SK-N-SH (cell line): ENCODE measurements at regions not wholly inside any gene's neighbourhood (a gene's known extent, or its start where the extent isn't known, plus 50 kb on each side); places are given as distances from the start of the nearest gene placed in this dataset.

Experiments used
- CTCF ChIA-PET: fragments of 300-600, 350-600 bp; formaldehyde crosslinking; extraction: SDS; loops from one replicate; lab custom pipeline; 2021; lab: Yijun Ruan, JAX
- POLR2A ChIA-PET: fragments of 350-600 bp; sonication (Branson Sonifier 250); formaldehyde crosslinking; extraction: SDS; loops from one replicate; lab custom pipeline; 2020; ENCODE audit warnings: antibody characterized with exemption, inconsistent platforms; lab: Yijun Ruan, JAX
- DNase-seq: peaks from one replicate; pipeline ENCODE4 v3.0.0; 2012
- H2AFZ ChIP-seq: fragments of 200-600 bp; sonication (generic); 2 replicates; pipeline ENCODE4 v1.8.1; 2016; ENCODE audit warnings: antibody characterized with exemption, mild to moderate bottlenecking, low read depth
- H3F3A ChIP-seq: fragments of 200-600 bp; sonication (generic); replicated peaks from 2 replicates; pipeline ENCODE3; 2016; ENCODE audit warnings: antibody characterized with exemption, mild to moderate bottlenecking; ENCODE audit not compliant: insufficient read depth
- H3K27ac ChIP-seq, 2 experiments: fragments of 200-500 bp in 1 of 2; fragments of 200-600 bp in 1 of 2; sonication (Bioruptor generic) in 1 of 2; sonication (generic), shearing (Covaris generic) in 1 of 2; 2 replicates each; pipeline versions ENCODE4 v1.5.1 to v1.6.1; 2014 to 2016; ENCODE audit warnings: low read depth in 2 of 2, inconsistent platforms in 1 of 2, low read length in 1 of 2, mild to moderate bottlenecking in 1 of 2, mixed read lengths in 1 of 2
- H3K27me3 ChIP-seq: fragments of 200-600 bp; sonication (generic), shearing (Covaris generic); 2 replicates; pipeline ENCODE4 v1.6.1; 2016; ENCODE audit warnings: mixed run types; ENCODE audit not compliant: insufficient read depth
- H3K36me3 ChIP-seq, 2 experiments: fragments of 200-500 bp in 1 of 2; fragments of 200-600 bp in 1 of 2; sonication (Bioruptor generic) in 1 of 2; sonication (generic) in 1 of 2; replicated peaks in 1 of 2; 2 replicates each; pipeline versions ENCODE3 to v1.5.1; 2014 to 2016; ENCODE audit warnings: low read length in 1 of 2, mild to moderate bottlenecking in 1 of 2; ENCODE audit not compliant: insufficient read depth in 2 of 2, control insufficient read depth in 1 of 2
- H3K4me1 ChIP-seq, 2 experiments: fragments of 200-500 bp in 1 of 2; fragments of 200-600 bp in 1 of 2; sonication (Bioruptor generic) in 1 of 2; sonication (generic), shearing (Covaris generic) in 1 of 2; 2 replicates each; pipeline versions ENCODE4 v1.5.1 to v1.6.1; 2014 to 2016; ENCODE audit warnings: low read depth in 1 of 2, low read length in 1 of 2, mixed run types in 1 of 2; ENCODE audit not compliant: insufficient read depth in 2 of 2, control insufficient read depth in 1 of 2
- H3K4me2 ChIP-seq: fragments of 200-600 bp; sonication (generic), shearing (Covaris generic); 2 replicates; pipeline ENCODE4 v1.6.1; 2017; ENCODE audit warnings: mixed run types
- H3K4me3 ChIP-seq, 2 experiments: fragments of 200-500 bp in 1 of 2; fragments of 200-600 bp in 1 of 2; sonication (Bioruptor generic) in 1 of 2; sonication (generic), shearing (Covaris generic) in 1 of 2; 2 replicates each; pipeline versions ENCODE4 v1.5.1 to v1.8.1; 2014 to 2016; ENCODE audit warnings: low read depth in 2 of 2, inconsistent platforms in 1 of 2, low read length in 1 of 2, mild to moderate bottlenecking in 1 of 2, mixed read lengths in 1 of 2, moderate library complexity in 1 of 2
- H3K79me2 ChIP-seq: fragments of 200-600 bp; sonication (generic); 2 replicates; pipeline ENCODE4 v1.8.1; 2017; ENCODE audit warnings: mild to moderate bottlenecking; ENCODE audit not compliant: insufficient read depth
- H3K9ac ChIP-seq: fragments of 200-600 bp; sonication (generic); 2 replicates; pipeline ENCODE4 v1.6.1; 2017; ENCODE audit warnings: mixed run types
- H3K9me2 ChIP-seq: fragments of 200-600 bp; sonication (generic); 2 replicates; pipeline ENCODE4 v1.6.1; 2017; ENCODE audit warnings: mixed run types
- H3K9me3 ChIP-seq: fragments of 200-600 bp; sonication (generic); 2 replicates; pipeline ENCODE4 v1.6.1; 2017; ENCODE audit warnings: mixed run types, mild to moderate bottlenecking, moderate library complexity
- H4K20me1 ChIP-seq: fragments of 200-600 bp; sonication (generic); 2 replicates; pipeline ENCODE4 v1.6.1; 2017; ENCODE audit warnings: mild to moderate bottlenecking, mixed run types; ENCODE audit not compliant: insufficient read depth
- EZH2phosphoT487 ChIP-seq: fragments of 200-600 bp; sonication (generic); IDR thresholded peaks from 2 replicates; pipeline ENCODE4 v1.6.1; 2017; ENCODE audit warnings: low read depth, mixed run types, mild to moderate bottlenecking, antibody characterized with exemption, moderate library complexity, borderline replicate concordance
- FOSL2 ChIP-seq: IDR thresholded peaks from 2 replicates; pipeline ENCODE4 v1.4.0; 2012; ENCODE audit warnings: low read depth, mild to moderate bottlenecking, moderate library complexity, borderline replicate concordance
- FOXJ3 ChIP-seq: sonication (generic); formaldehyde crosslinking; IDR thresholded peaks from 2 replicates; pipeline ENCODE4 v1.5.1; 2020; ENCODE audit warnings: mild to moderate bottlenecking, missing genetic modification reagents
- FOXM1 ChIP-seq: IDR thresholded peaks from 2 replicates; pipeline ENCODE4 v1.4.0; 2012; ENCODE audit warnings: low read depth, mild to moderate bottlenecking
- GATA2 ChIP-seq: sonication (generic); formaldehyde crosslinking; IDR thresholded peaks from 2 replicates; pipeline ENCODE4 v1.5.0; 2020; ENCODE audit warnings: mild to moderate bottlenecking, missing genetic modification reagents
- JUND ChIP-seq: IDR thresholded peaks from 2 replicates; pipeline ENCODE4 v1.4.0; 2012
- MEF2A ChIP-seq: IDR thresholded peaks from 2 replicates; pipeline ENCODE4 v1.4.0; 2012; ENCODE audit warnings: low read depth, borderline replicate concordance
- RAD21 ChIP-seq: IDR thresholded peaks from 2 replicates; pipeline ENCODE4 v1.6.1; 2012; ENCODE audit warnings: mild to moderate bottlenecking, low read length
- RCOR1 ChIP-seq: fragments of 150-350 bp; IDR thresholded peaks from 2 replicates; pipeline ENCODE4 v1.6.1; 2017; ENCODE audit warnings: antibody characterized with exemption, low read length
- REST ChIP-seq: IDR thresholded peaks from 2 replicates; pipeline ENCODE4 v1.6.1; 2012; ENCODE audit warnings: mild to moderate bottlenecking, low read depth, low read length, moderate library complexity
- RFX5 ChIP-seq: IDR thresholded peaks from 2 replicates; pipeline ENCODE4 v1.6.1; 2012; ENCODE audit warnings: mild to moderate bottlenecking, improper control_type of control experiment, low read length
- SIN3A ChIP-seq: IDR thresholded peaks from 2 replicates; pipeline ENCODE4 v1.6.1; 2012; ENCODE audit warnings: low read depth, mild to moderate bottlenecking, low read length, moderate library complexity, borderline replicate concordance
- TAF1 ChIP-seq: IDR thresholded peaks from 2 replicates; pipeline ENCODE4 v1.6.1; 2012; ENCODE audit warnings: low read depth, mild to moderate bottlenecking, low read length, moderate library complexity, borderline replicate concordance
- WGBS: methylation state at CpG from one replicate; pipeline ENCODE4 v1.1.6; 2017; ENCODE audit warnings: low lambda C conversion rate; 5-methylcytosine and 5-hydroxymethylcytosine counted together
- TF ChIP-seq, protein P1 (sequence below): fragments of 200-600 bp; sonication (generic); IDR thresholded peaks from 2 replicates; pipeline ENCODE4 v1.6.1; 2017; ENCODE audit warnings: antibody characterized with exemption, mild to moderate bottlenecking, moderate library complexity
- TF ChIP-seq, protein P2 (sequence below): IDR thresholded peaks from 2 replicates; pipeline ENCODE4 v1.4.0; 2012; ENCODE audit warnings: low read depth
- TF ChIP-seq, protein P3 (sequence below): IDR thresholded peaks from 2 replicates; pipeline ENCODE4 v1.4.0; 2012; ENCODE audit warnings: low read depth, borderline replicate concordance

DNA sequence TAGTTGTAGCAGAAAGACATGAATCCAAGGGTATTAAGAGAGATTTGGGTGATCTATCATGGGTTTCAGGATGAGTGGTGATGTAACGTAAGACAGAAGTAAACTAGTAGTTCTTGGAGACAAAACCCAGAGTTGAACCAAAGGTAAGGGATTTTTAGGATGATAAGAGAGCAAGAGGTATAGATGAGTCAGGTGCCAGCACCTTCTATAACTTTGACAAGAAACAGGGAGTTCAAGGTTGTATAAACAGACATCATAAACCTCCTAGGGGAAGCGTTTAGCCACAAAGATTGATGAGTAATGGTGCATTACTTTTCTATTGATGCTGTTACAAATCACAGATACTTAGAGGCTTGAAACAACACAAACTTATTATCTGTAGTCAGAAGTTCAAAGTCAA lies 447.3 kb upstream of the ARHGEF26 start (continued):
- TF ChIP-seq SIN3A (no peak), EZH2phosphoT487 (no peak), FOSL2 (no peak)
- TF ChIP-seq, protein P1, sequence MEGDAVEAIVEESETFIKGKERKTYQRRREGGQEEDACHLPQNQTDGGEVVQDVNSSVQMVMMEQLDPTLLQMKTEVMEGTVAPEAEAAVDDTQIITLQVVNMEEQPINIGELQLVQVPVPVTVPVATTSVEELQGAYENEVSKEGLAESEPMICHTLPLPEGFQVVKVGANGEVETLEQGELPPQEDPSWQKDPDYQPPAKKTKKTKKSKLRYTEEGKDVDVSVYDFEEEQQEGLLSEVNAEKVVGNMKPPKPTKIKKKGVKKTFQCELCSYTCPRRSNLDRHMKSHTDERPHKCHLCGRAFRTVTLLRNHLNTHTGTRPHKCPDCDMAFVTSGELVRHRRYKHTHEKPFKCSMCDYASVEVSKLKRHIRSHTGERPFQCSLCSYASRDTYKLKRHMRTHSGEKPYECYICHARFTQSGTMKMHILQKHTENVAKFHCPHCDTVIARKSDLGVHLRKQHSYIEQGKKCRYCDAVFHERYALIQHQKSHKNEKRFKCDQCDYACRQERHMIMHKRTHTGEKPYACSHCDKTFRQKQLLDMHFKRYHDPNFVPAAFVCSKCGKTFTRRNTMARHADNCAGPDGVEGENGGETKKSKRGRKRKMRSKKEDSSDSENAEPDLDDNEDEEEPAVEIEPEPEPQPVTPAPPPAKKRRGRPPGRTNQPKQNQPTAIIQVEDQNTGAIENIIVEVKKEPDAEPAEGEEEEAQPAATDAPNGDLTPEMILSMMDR: no peak
- TF ChIP-seq, protein P2, sequence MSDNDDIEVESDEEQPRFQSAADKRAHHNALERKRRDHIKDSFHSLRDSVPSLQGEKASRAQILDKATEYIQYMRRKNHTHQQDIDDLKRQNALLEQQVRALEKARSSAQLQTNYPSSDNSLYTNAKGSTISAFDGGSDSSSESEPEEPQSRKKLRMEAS: no peak

GRCh38 chr3:153679714-153680113 lies 441.5 kb upstream of the ARHGEF26 start:
- CTCF ChIA-PET: no interaction called here
- no peaks in the 10 kb centered on the region for H3K9me2 ChIP-seq
- no peak overlapping the region for H3K27ac ChIP-seq
- H3K36me3 ChIP-seq: no peaks in the 10 kb centered on the region
- H3K4me2 ChIP-seq: no peak overlapping the region
- H4K20me1 ChIP-seq: no peaks in the 10 kb centered on the region
- no peaks in the 10 kb centered on the region for H3F3A ChIP-seq
- no peaks in the 10 kb centered on the region for H3K79me2 ChIP-seq
- H3K9ac ChIP-seq: no peak overlapping the region
- no peak overlapping the region for H3K4me3 ChIP-seq
- no peaks in the 10 kb centered on the region for H3K27me3 ChIP-seq
- POLR2A ChIA-PET: no interaction called here
- no peaks in the 10 kb centered on the region for H3K9me3 ChIP-seq
- DNase-seq: no peak
- H2AFZ ChIP-seq: no peak overlapping the region
- H3K4me1 ChIP-seq: no peaks in the 10 kb centered on the region
- TF ChIP-seq RAD21: no peak
- no peak for TF ChIP-seq SIN3A
- TF ChIP-seq, protein P1: no peak
- TF ChIP-seq RCOR1: no peak
- no peak for TF ChIP-seq GATA2
- TF ChIP-seq, all 33 proteins: peak for 0

- Histone ChIP-seq H3K79me2 (no peaks in the 10 kb centered on the region), H3K9me3 (no peaks in the 10 kb centered on the region), H4K20me1 (no peaks in the 10 kb centered on the region), H3K4me3 (no peak overlapping the region), H3K9me2 (no peaks in the 10 kb centered on the region), H2AFZ (no peak overlapping the region), H3F3A (no peaks in the 10 kb centered on the region), H3K4me2 (no peak overlapping the region), H3K9ac (no peak overlapping the region), H3K36me3 (no peaks in the 10 kb centered on the region), H3K27ac (no peak overlapping the region), H3K27me3 (no peaks in the 10 kb centered on the region), H3K4me1 (no peaks in the 10 kb centered on the region)
- ChIA-PET POLR2A (no interaction called here), CTCF (no interaction called here)
- DNase-seq: no peak
- WGBS: 4% methylated on average over 1 of the region's 1 CpG
- TF ChIP-seq FOXJ3 (CRISPR knock-in tag) (no peak), TAF1 (no peak), FOXM1 (no peak), EZH2phosphoT487 (no peak), MEF2A (no peak), RFX5 (no peak), FOSL2 (no peak), REST (no peak), JUND (no peak), SIN3A (no peak), GATA2 (no peak)
- TF ChIP-seq, protein P3, sequence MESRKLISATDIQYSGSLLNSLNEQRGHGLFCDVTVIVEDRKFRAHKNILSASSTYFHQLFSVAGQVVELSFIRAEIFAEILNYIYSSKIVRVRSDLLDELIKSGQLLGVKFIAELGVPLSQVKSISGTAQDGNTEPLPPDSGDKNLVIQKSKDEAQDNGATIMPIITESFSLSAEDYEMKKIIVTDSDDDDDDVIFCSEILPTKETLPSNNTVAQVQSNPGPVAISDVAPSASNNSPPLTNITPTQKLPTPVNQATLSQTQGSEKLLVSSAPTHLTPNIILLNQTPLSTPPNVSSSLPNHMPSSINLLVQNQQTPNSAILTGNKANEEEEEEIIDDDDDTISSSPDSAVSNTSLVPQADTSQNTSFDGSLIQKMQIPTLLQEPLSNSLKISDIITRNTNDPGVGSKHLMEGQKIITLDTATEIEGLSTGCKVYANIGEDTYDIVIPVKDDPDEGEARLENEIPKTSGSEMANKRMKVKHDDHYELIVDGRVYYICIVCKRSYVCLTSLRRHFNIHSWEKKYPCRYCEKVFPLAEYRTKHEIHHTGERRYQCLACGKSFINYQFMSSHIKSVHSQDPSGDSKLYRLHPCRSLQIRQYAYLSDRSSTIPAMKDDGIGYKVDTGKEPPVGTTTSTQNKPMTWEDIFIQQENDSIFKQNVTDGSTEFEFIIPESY: no peak
Observed at GRCh38 chr3:153680526-153680925, 440.7 kb upstream of the ARHGEF26 start.
